Left forelimb (tissue), 1 donor: ENCODE measurements at regions not wholly inside any gene's neighbourhood (a gene's known extent, or its start where the extent isn't known, plus 50 kb on each side); places are given as distances from the start of the nearest gene placed in this dataset.
"Not testable (repeated sequence)": the region's sequence is repeated elsewhere in the genome, so short reads cannot be mapped to it uniquely, and the experiment has no call there.

Experiments
- DNase-seq: peaks from one replicate; pipeline ENCODE4 v3.0.0-alpha.2; 2018; ENCODE audit warnings: low spot score

GRCh38 chr9:117938896-117939295 is 234.7 kb downstream of the TLR4 start:
- DNase-seq: no peak

- not testable (repeated sequence) for DNase-seq
Measured at GRCh38 chr9:117944750-117945149, 240.5 kb downstream of the TLR4 start.

GRCh38 chr9:117945286-117945685 is 241.1 kb downstream of the TLR4 start:
- DNase-seq: no peak

- DNase-seq: no peak
Measured at GRCh38 chr9:117951127-117951526, 246.9 kb downstream of the TLR4 start.

GRCh38 chr9:117952581-117952980 is 248.4 kb downstream of the TLR4 start:
- DNase-seq: no peak

- DNase-seq: no peak
Measured at GRCh38 chr9:117957267-117957666, 253.1 kb downstream of the TLR4 start.

GRCh38 chr9:117958726-117959125 is 254.5 kb downstream of the TLR4 start:
- DNase-seq: no peak

GRCh38 chr9:117963493-117964090 is 259.4 kb downstream of the TLR4 start:
- no peak for DNase-seq

GRCh38 chr9:117970276-117971050 is 266.3 kb downstream of the TLR4 start:
- DNase-seq: no peak

- DNase-seq: no peak
Measured at GRCh38 chr9:117974108-117974507, 269.9 kb downstream of the TLR4 start.

- no peak for DNase-seq
Measured at GRCh38 chr9:117979914-117980313, 275.7 kb downstream of the TLR4 start.

GRCh38 chr9:117987945-117988344 is 283.7 kb downstream of the TLR4 start:
- DNase-seq: no peak

GRCh38 chr9:117992006-117992405 is 287.8 kb downstream of the TLR4 start:
- no peak for DNase-seq

GRCh38 chr9:118000581-118000980 is 296.4 kb downstream of the TLR4 start:
- no peak for DNase-seq

- no peak for DNase-seq
Measured at GRCh38 chr9:118003240-118003639, 299.0 kb downstream of the TLR4 start.

GRCh38 chr9:118008246-118008645 is 304.0 kb downstream of the TLR4 start:
- DNase-seq: no peak

- DNase-seq: no peak
Measured at GRCh38 chr9:118009614-118010013, 305.4 kb downstream of the TLR4 start.

- DNase-seq: no peak
Measured at GRCh38 chr9:118017607-118018122, 313.5 kb downstream of the TLR4 start.

- DNase-seq: no peak
Measured at GRCh38 chr9:118023644-118024043, 319.4 kb downstream of the TLR4 start.

- no peak for DNase-seq
Measured at GRCh38 chr9:118028225-118028624, 324.0 kb downstream of the TLR4 start.

GRCh38 chr9:118029425-118029824 is 325.2 kb downstream of the TLR4 start:
- no peak for DNase-seq

- no peak for DNase-seq
Measured at GRCh38 chr9:118034701-118035100, 330.5 kb downstream of the TLR4 start.

- DNase-seq: no peak
Measured at GRCh38 chr9:118038713-118039112, 334.5 kb downstream of the TLR4 start.

GRCh38 chr9:118058227-118058626 is 354.0 kb downstream of the TLR4 start:
- no peak for DNase-seq
